NCI-H524 (cell line): ENCODE measurements at regions not wholly inside any gene's neighbourhood (a gene's known extent, or its start where the extent isn't known, plus 50 kb on each side); places are given as distances from the start of the nearest gene placed in this dataset.
A peak's percentile ranks its signal among the peaks of the same experiment; 100 is the strongest.
"Not testable (repeated sequence)": the region's sequence is repeated elsewhere in the genome, so short reads cannot be mapped to it uniquely, and the experiment has no call there.

ENCODE experiments used
- DNase-seq, 2 experiments: peaks; one replicate each; lab custom pipeline; 2025; lab: John Stamatoyannopoulos, UW

GRCh38 chr2:75432761-75433361 is 127.9 kb downstream of the EVA1A start:
- DNase-seq, result no peak

GRCh38 chr2:75431763-75432162 is 129.0 kb downstream of the EVA1A start:
- peak in 1 of 2 experiments; percentile 17 for DNase-seq

- no peak for DNase-seq
These were observed 129.5 kb downstream of the EVA1A start for GRCh38 chr2:75431276-75431675.

GRCh38 chr2:75430449-75430848 is 130.3 kb downstream of the EVA1A start:
- DNase-seq, result peak in 1 of 2 experiments; percentile 61

- DNase-seq, result no peak
These were observed 131.9 kb downstream of the EVA1A start for GRCh38 chr2:75428646-75429443.

- DNase-seq, result no peak
These were observed 132.7 kb downstream of the EVA1A start for GRCh38 chr2:75428060-75428459.

- no peak for DNase-seq
These were observed 135.7 kb downstream of the EVA1A start for GRCh38 chr2:75424936-75425619.

- DNase-seq, result no peak
These were observed 138.8 kb downstream of the EVA1A start for GRCh38 chr2:75421986-75422385.

GRCh38 chr2:75416420-75417342 is 144.1 kb downstream of the EVA1A start:
- no peak for DNase-seq

- no peak for DNase-seq
These were observed 145.0 kb downstream of the EVA1A start for GRCh38 chr2:75415731-75416130.

GRCh38 chr2:75415111-75415626 is 145.6 kb downstream of the EVA1A start:
- DNase-seq, result no peak

GRCh38 chr2:75411574-75411973 is 149.2 kb downstream of the EVA1A start:
- DNase-seq, result no peak

GRCh38 chr2:75410702-75411101 is 150.0 kb downstream of the EVA1A start:
- DNase-seq, result no peak

GRCh38 chr2:75408771-75409170 is 152.0 kb downstream of the EVA1A start:
- DNase-seq, result no peak

- DNase-seq, result no peak
These were observed 153.7 kb downstream of the EVA1A start for GRCh38 chr2:75407038-75407530.

GRCh38 chr2:75406131-75406581 is 154.6 kb downstream of the EVA1A start:
- no peak for DNase-seq

- DNase-seq, result no peak
These were observed 155.7 kb downstream of the EVA1A start for GRCh38 chr2:75405000-75405399.

- peak; percentile 21 to 70 for DNase-seq
These were observed 156.7 kb downstream of the EVA1A start for GRCh38 chr2:75403991-75404428.

GRCh38 chr2:75396314-75396713 is 164.4 kb downstream of the EVA1A start:
- no peak for DNase-seq

GRCh38 chr2:75394764-75395163 is 166.0 kb downstream of the EVA1A start:
- DNase-seq, result not testable (repeated sequence)

- no peak for DNase-seq
These were observed 170.6 kb downstream of the EVA1A start for GRCh38 chr2:75390169-75390568.
